Cardiac muscle cell (in vitro differentiated cells and primary cell): ENCODE measurements at regions not wholly inside any gene's neighbourhood (a gene's known extent, or its start where the extent isn't known, plus 50 kb on each side); places are given as distances from the start of the nearest gene placed in this dataset.

Experiments
- DNase-seq, 2 donors: peaks; one replicate each; pipeline versions ENCODE4 v3.0.0 to v3.0.0-alpha.2; 2010 to 2017; ENCODE audit warnings: low read depth in 1 of 2, low spot score in 1 of 2
- H3K27ac ChIP-seq: fragments of 200-600 bp; sonication (generic); 2 replicates; pipeline ENCODE4 v1.5.1; 2016
- H3K27me3 ChIP-seq: fragments of 200-600 bp; sonication (generic); 2 replicates; pipeline ENCODE4 v1.6.0; 2016; ENCODE audit warnings: control low read depth
- H3K36me3 ChIP-seq: fragments of 200-600 bp; sonication (generic); 2 replicates; pipeline ENCODE4 v1.5.1; 2016; ENCODE audit warnings: control low read depth
- H3K4me1 ChIP-seq: fragments of 200-600 bp; sonication (generic); 2 replicates; pipeline ENCODE4 v1.8.1; 2017; ENCODE audit warnings: low read depth, mild to moderate bottlenecking, mixed run types
- H3K4me3 ChIP-seq: fragments of 200-600 bp; sonication (generic); 2 replicates; pipeline ENCODE4 v1.5.1; 2016; ENCODE audit warnings: mild to moderate bottlenecking
- H3K9me3 ChIP-seq: fragments of 200-600 bp; sonication (generic); 2 replicates; pipeline ENCODE4 v1.5.1; 2017; ENCODE audit warnings: low read depth, mild to moderate bottlenecking, control low read depth
- CTCF ChIP-seq: IDR thresholded peaks from 2 replicates; pipeline ENCODE4 v1.5.1; 2012; ENCODE audit warnings: low read depth, mild to moderate bottlenecking, low read length

GRCh38 chr3:82000773-82001172, 239.3 kb upstream of the GBE1 start:
- Histone ChIP-seq H3K4me3 (no peak overlapping the region), H3K36me3 (no peaks in the 10 kb centered on the region), H3K9me3 (no peaks in the 10 kb centered on the region), H3K4me1 (peaks cover 7% of the 10 kb centered on the region), H3K27ac (no peak overlapping the region), H3K27me3 (no peaks in the 10 kb centered on the region)
- no peak for DNase-seq
- TF ChIP-seq CTCF, result no peak

GRCh38 chr3:82000350-82000749, 238.9 kb upstream of the GBE1 start:
- peaks cover 7% of the 10 kb centered on the region for H3K4me1 ChIP-seq

GRCh38 chr3:81998907-81999306, 237.5 kb upstream of the GBE1 start:
- no peak for TF ChIP-seq CTCF
- Histone ChIP-seq H3K27ac (no peak overlapping the region), H3K27me3 (no peaks in the 10 kb centered on the region), H3K9me3 (no peaks in the 10 kb centered on the region), H3K4me3 (no peak overlapping the region), H3K4me1 (no peaks in the 10 kb centered on the region), H3K36me3 (no peaks in the 10 kb centered on the region)
- no peak for DNase-seq

More at GRCh38 chr3:82000350-82000749, 238.9 kb upstream of the GBE1 start:
- Histone ChIP-seq H3K9me3 (no peaks in the 10 kb centered on the region), H3K4me3 (no peak overlapping the region), H3K36me3 (no peaks in the 10 kb centered on the region), H3K27ac (no peak overlapping the region), H3K27me3 (no peaks in the 10 kb centered on the region)
- no peak for TF ChIP-seq CTCF
- DNase-seq, result no peak

- Histone ChIP-seq H3K9me3 (no peaks in the 10 kb centered on the region), H3K27ac (no peak overlapping the region), H3K4me3 (no peak overlapping the region), H3K4me1 (no peaks in the 10 kb centered on the region), H3K36me3 (no peaks in the 10 kb centered on the region), H3K27me3 (no peaks in the 10 kb centered on the region)
- no peak for TF ChIP-seq CTCF
- peak in 1 of 2 donors; percentile 56 for DNase-seq
Measured at GRCh38 chr3:81998139-81998755, 236.8 kb upstream of the GBE1 start.

- no peak for TF ChIP-seq CTCF
- DNase-seq, result no peak
- H3K4me1 ChIP-seq, result no peaks in the 10 kb centered on the region
Measured at GRCh38 chr3:81997390-81997789, 235.9 kb upstream of the GBE1 start.

GRCh38 chr3:81995329-81995728, 233.9 kb upstream of the GBE1 start:
- no peak overlapping the region for H3K27ac ChIP-seq
- no peaks in the 10 kb centered on the region for H3K4me1 ChIP-seq
- no peaks in the 10 kb centered on the region for H3K36me3 ChIP-seq
- TF ChIP-seq CTCF, result no peak
- no peaks in the 10 kb centered on the region for H3K9me3 ChIP-seq
- DNase-seq, result no peak
- no peaks in the 10 kb centered on the region for H3K27me3 ChIP-seq
- no peak overlapping the region for H3K4me3 ChIP-seq

More at GRCh38 chr3:81997390-81997789, 235.9 kb upstream of the GBE1 start:
- no peaks in the 10 kb centered on the region for H3K9me3 ChIP-seq
- H3K36me3 ChIP-seq, result no peaks in the 10 kb centered on the region
- no peak overlapping the region for H3K4me3 ChIP-seq
- no peak overlapping the region for H3K27ac ChIP-seq
- no peaks in the 10 kb centered on the region for H3K27me3 ChIP-seq
